Smooth muscle cell (in vitro differentiated cells): ENCODE measurements at regions not wholly inside any gene's neighbourhood (a gene's known extent, or its start where the extent isn't known, plus 50 kb on each side); places are given as distances from the start of the nearest gene placed in this dataset.
"Not testable (repeated sequence)": the region's sequence is repeated elsewhere in the genome, so short reads cannot be mapped to it uniquely, and the experiment has no call there.

Source experiments
- DNase-seq: peaks from one replicate; lab custom pipeline; 2025; ENCODE audit not compliant: unreplicated experiment; lab: John Stamatoyannopoulos, UW
- H2AFZ ChIP-seq: fragments of 200-600 bp; sonication (generic); 2 replicates; pipeline ENCODE4 v1.6.0; 2016; ENCODE audit warnings: antibody characterized with exemption, low read depth, mild to moderate bottlenecking
- H3F3A ChIP-seq: fragments of 200-600 bp; sonication (generic); 2 replicates; pipeline ENCODE4 v1.6.0; 2017; ENCODE audit warnings: antibody characterized with exemption, low read depth
- H3K27ac ChIP-seq: fragments of 200-600 bp; sonication (generic); 2 replicates; pipeline ENCODE4 v1.5.1; 2016; ENCODE audit warnings: low read depth, mild to moderate bottlenecking
- H3K27me3 ChIP-seq: fragments of 200-600 bp; sonication (generic); 2 replicates; pipeline ENCODE4 v1.6.1; 2016; ENCODE audit warnings: low read depth, mild to moderate bottlenecking
- H3K36me3 ChIP-seq: fragments of 200-600 bp; sonication (generic); 2 replicates; pipeline ENCODE4 v1.5.1; 2016; ENCODE audit warnings: low read depth
- H3K4me1 ChIP-seq: fragments of 200-600 bp; sonication (generic); 2 replicates; pipeline ENCODE4 v1.5.1; 2016; ENCODE audit warnings: low read depth
- H3K4me2 ChIP-seq: fragments of 200-600 bp; sonication (generic); 2 replicates; pipeline ENCODE4 v1.6.0; 2016; ENCODE audit warnings: mild to moderate bottlenecking
- H3K4me3 ChIP-seq: fragments of 200-600 bp; sonication (generic); 2 replicates; pipeline ENCODE4 v1.5.1; 2016; ENCODE audit warnings: mild to moderate bottlenecking
- H3K79me2 ChIP-seq: fragments of 200-600 bp; sonication (generic); 2 replicates; pipeline ENCODE4 v1.6.0; 2016; ENCODE audit warnings: low read depth, mild to moderate bottlenecking
- H3K9ac ChIP-seq: fragments of 200-600 bp; sonication (generic); 2 replicates; pipeline ENCODE4 v1.6.0; 2016; ENCODE audit warnings: low read depth
- H3K9me3 ChIP-seq: fragments of 200-600 bp; sonication (generic); replicated peaks from 2 replicates; pipeline ENCODE4 v1.5.1; 2016; ENCODE audit warnings: low read depth
- H4K20me1 ChIP-seq: fragments of 200-600 bp; sonication (generic); 2 replicates; pipeline ENCODE4 v1.6.0; 2016; ENCODE audit warnings: low read depth
- CTCF ChIP-seq: fragments of 200-600 bp; sonication (generic); IDR thresholded peaks from 2 replicates; pipeline ENCODE4 v1.5.1; 2017; ENCODE audit warnings: borderline replicate concordance, mild to moderate bottlenecking, antibody characterized with exemption; ENCODE audit not compliant: insufficient read depth, poor library complexity, severe bottlenecking
- WGBS: methylation state at CpG from one replicate; pipeline ENCODE4 v1.1.7; 2016; ENCODE audit warnings: low lambda C conversion rate; 5-methylcytosine and 5-hydroxymethylcytosine counted together

- H2AFZ ChIP-seq, H3K79me2 ChIP-seq: not testable (repeated sequence)
These were observed 64.4 kb downstream of the KLRB1 start for GRCh38 chr12:9543341-9543740.

GRCh38 chr12:9542827-9543226 is 64.9 kb downstream of the KLRB1 start:
- WGBS, result 91% methylated on average over 3 of the region's 3 CpGs
- not testable (repeated sequence) for DNase-seq, H3K36me3 ChIP-seq, H3K27ac ChIP-seq, H3K4me2 ChIP-seq, H3K9ac ChIP-seq, H3K4me1 ChIP-seq, H4K20me1 ChIP-seq, H3K27me3 ChIP-seq, H3K9me3 ChIP-seq, H3K4me3 ChIP-seq, H3F3A ChIP-seq, H2AFZ ChIP-seq, H3K79me2 ChIP-seq

More at GRCh38 chr12:9543341-9543740, 64.4 kb downstream of the KLRB1 start:
- not testable (repeated sequence) for H3K27me3 ChIP-seq, H3K9me3 ChIP-seq, H3K4me2 ChIP-seq, H3K36me3 ChIP-seq, DNase-seq, H3K27ac ChIP-seq, H3F3A ChIP-seq, H3K4me3 ChIP-seq, H3K4me1 ChIP-seq, H4K20me1 ChIP-seq, H3K9ac ChIP-seq
- 95% methylated on average over 5 of the region's 5 CpGs for WGBS

- not testable (repeated sequence) for H3K4me2 ChIP-seq, H3K9ac ChIP-seq, H3K27ac ChIP-seq, H4K20me1 ChIP-seq, H2AFZ ChIP-seq, H3F3A ChIP-seq, H3K79me2 ChIP-seq, H3K36me3 ChIP-seq, H3K9me3 ChIP-seq, H3K27me3 ChIP-seq, DNase-seq, H3K4me3 ChIP-seq, H3K4me1 ChIP-seq
- 100% methylated on average over 1 of the region's 1 CpG for WGBS
These were observed 91.8 kb downstream of the KLRB1 start for GRCh38 chr12:9515925-9516324.

- WGBS, result 79% methylated on average over 5 of the region's 5 CpGs
- not testable (repeated sequence) for H3F3A ChIP-seq, H2AFZ ChIP-seq, H3K4me1 ChIP-seq, H3K9ac ChIP-seq, H3K27ac ChIP-seq, H3K4me2 ChIP-seq, H4K20me1 ChIP-seq, H3K27me3 ChIP-seq, H3K4me3 ChIP-seq, H3K79me2 ChIP-seq, H3K36me3 ChIP-seq, DNase-seq, H3K9me3 ChIP-seq
These were observed 95.0 kb downstream of the KLRB1 start for GRCh38 chr12:9512695-9513094.

- H3K36me3 ChIP-seq, H4K20me1 ChIP-seq, H3K9ac ChIP-seq, H3K9me3 ChIP-seq, H3K79me2 ChIP-seq, H3F3A ChIP-seq, H3K4me1 ChIP-seq, DNase-seq, H3K27me3 ChIP-seq, H3K4me2 ChIP-seq, H3K4me3 ChIP-seq, H3K27ac ChIP-seq, H2AFZ ChIP-seq: not testable (repeated sequence)
- 94% methylated on average over 1 of the region's 1 CpG for WGBS
These were observed 97.2 kb downstream of the KLRB1 start for GRCh38 chr12:9510392-9511011.

GRCh38 chr12:9509464-9510161 is 98.1 kb downstream of the KLRB1 start:
- no peaks in the 10 kb centered on the region for H3K79me2 ChIP-seq
- H3K4me1 ChIP-seq, result no peaks in the 10 kb centered on the region
- no peak overlapping the region for H3K4me3 ChIP-seq
- DNase-seq, result no peak
- H3K27me3 ChIP-seq, result no peaks in the 10 kb centered on the region
- no peak overlapping the region for H3K4me2 ChIP-seq
- no peaks in the 10 kb centered on the region for H3F3A ChIP-seq
- no peak overlapping the region for H3K9ac ChIP-seq
- H3K27ac ChIP-seq, result no peak overlapping the region
- H4K20me1 ChIP-seq, result no peaks in the 10 kb centered on the region
- no peaks in the 10 kb centered on the region for H3K36me3 ChIP-seq
- no peak for TF ChIP-seq CTCF
- H2AFZ ChIP-seq, result no peak overlapping the region
- 53% methylated on average over 3 of the region's 3 CpGs for WGBS
- no peaks in the 10 kb centered on the region for H3K9me3 ChIP-seq
